GM23338 (cell line): ENCODE measurements at regions not wholly inside any gene's neighbourhood (a gene's known extent, or its start where the extent isn't known, plus 50 kb on each side); places are given as distances from the start of the nearest gene placed in this dataset.

Source experiments
- CREB1 ChIP-seq: fragments of 250-450 bp; sonication (Bioruptor Pico); IDR thresholded peaks from 2 replicates; pipeline ENCODE4 v1.5.0; 2020; ENCODE audit warnings: low read depth, mild to moderate bottlenecking, moderate library complexity
- CTCF ChIP-seq, 2 experiments: fragments of 200-600 bp in 1 of 2; sonication (generic) in 1 of 2; conservative IDR thresholded peaks; 2 replicates each; pipeline versions ENCODE4 v1.5.1 to v1.6.1; 2016 to 2017; ENCODE audit warnings: antibody characterized with exemption in 2 of 2, low read depth in 2 of 2, mild to moderate bottlenecking in 2 of 2, moderate library complexity in 1 of 2
- ETS1 ChIP-seq: IDR thresholded peaks from 2 replicates; pipeline ENCODE4 v1.6.1; 2016; ENCODE audit warnings: antibody characterized with exemption
- EZH2 ChIP-seq: fragments of 200-600 bp; sonication (generic); IDR thresholded peaks from one replicate; pipeline ENCODE4 v1.8.0; 2017; ENCODE audit warnings: antibody characterized with exemption, mild to moderate bottlenecking, low read depth; ENCODE audit not compliant: unreplicated experiment
- EZH2phosphoT487 ChIP-seq: fragments of 200-600 bp; sonication (generic); IDR thresholded peaks from one replicate; pipeline ENCODE4 v1.8.1; 2018; ENCODE audit warnings: antibody characterized with exemption; ENCODE audit not compliant: unreplicated experiment
- JUNB ChIP-seq: IDR thresholded peaks from one replicate; pipeline ENCODE4 v1.6.1; 2016; ENCODE audit warnings: antibody characterized with exemption; ENCODE audit not compliant: unreplicated experiment
- POLR2AphosphoS5 ChIP-seq: IDR thresholded peaks from 2 replicates; pipeline ENCODE4 v1.6.1; 2016; ENCODE audit warnings: antibody characterized with exemption, low read depth
- REST ChIP-seq: IDR thresholded peaks from one replicate; pipeline ENCODE4 v1.6.1; 2018; ENCODE audit warnings: antibody characterized with exemption; ENCODE audit not compliant: unreplicated experiment
- ZNF462 ChIP-seq: fragments of 250-450 bp; sonication (Bioruptor Pico); IDR thresholded peaks from 2 replicates; pipeline ENCODE4 v1.5.0; 2020; ENCODE audit warnings: mild to moderate bottlenecking, moderate library complexity

- TF ChIP-seq CTCF (conservative IDR thresholded peaks at IDR 0.05; ENCODE audit: low read depth in 2 of 2): no peak
- no peak for TF ChIP-seq POLR2AphosphoS5
- TF ChIP-seq EZH2phosphoT487: no peak
- no peak for TF ChIP-seq EZH2
- TF ChIP-seq CREB1 (CRISPR knock-in tag): no peak
- TF ChIP-seq ZNF462 (CRISPR knock-in tag): no peak
- no peak for TF ChIP-seq REST
- no peak for TF ChIP-seq ETS1
- TF ChIP-seq JUNB: no peak
Measured at GRCh38 chr4:112942997-112943396, 106.5 kb upstream of the ANK2 start.
